ENCODE measurements at regions not wholly inside any gene's neighbourhood (a gene's known extent, or its start where the extent isn't known, plus 50 kb on each side); places are given as distances from the start of the nearest gene placed in this dataset.

DNA sequence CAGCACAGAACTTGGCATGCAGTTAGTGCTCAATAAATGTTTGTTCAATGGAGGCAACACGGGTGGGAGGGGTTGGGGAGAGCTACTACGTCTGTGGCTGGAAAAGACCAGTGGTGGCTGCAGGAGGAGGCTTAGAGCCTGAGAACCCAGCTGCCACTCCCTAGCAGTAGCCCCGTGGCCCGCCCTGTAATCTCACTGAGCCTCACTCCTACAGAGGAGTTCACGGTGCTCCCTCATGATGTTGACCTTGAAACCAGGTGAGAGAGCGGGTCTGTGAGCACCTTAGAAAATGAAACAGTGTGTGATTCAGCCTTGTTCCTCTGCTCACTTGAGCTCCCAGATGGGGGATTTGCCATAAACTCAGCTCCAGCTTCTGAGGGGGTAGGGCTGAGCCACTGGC lies 299.6 kb downstream of the NPHP4 start:
- Mint-ChIP-seq H3K36me3 (ENCODE audit: low read depth) (no peaks in the 10 kb centered on the region), H3K9me3 (no peaks in the 10 kb centered on the region), H3K4me1 (ENCODE audit: low read depth) (no peaks in the 10 kb centered on the region), H3K27ac (no peak overlapping the region), H3K27me3 (ENCODE audit: low read depth) (no peaks in the 10 kb centered on the region), H3K4me3 (no peak overlapping the region)
- DNase-seq (ENCODE audit: low spot score) = no peak

DNA sequence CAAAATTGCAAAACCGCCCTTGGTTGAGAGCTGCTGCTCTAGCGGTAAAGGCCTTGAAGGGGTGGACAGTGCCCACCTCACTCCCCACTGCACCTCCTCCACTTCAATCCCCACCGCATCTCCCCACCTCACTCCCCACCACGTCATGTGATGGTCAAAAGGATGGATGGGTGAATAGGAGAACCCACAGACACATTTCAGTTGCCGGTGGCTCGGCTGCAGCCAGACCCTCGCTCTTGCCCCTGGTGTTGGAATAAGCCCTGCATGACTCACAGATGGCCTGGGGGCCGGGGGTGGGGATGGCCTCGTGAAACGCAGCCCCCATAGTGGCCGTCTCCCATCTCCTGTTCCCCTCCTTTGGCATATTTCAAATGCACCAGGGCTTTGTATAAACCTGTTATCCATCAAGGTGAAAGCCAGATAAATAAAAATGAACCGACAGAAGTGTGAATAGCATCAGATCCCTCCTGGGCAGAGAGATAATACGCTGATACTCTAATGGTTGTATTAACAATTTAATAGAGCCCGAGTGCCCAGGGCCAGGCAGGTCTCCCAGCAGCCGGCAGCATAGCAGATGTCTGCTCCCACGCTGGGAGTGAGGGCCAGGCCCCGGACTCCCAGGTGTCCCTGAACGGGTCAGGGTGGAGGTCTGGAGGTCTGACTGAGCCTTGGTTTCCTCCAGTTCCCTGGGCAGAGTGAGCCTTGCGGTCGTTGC lies 300.3 kb downstream of the NPHP4 start:
- no peak overlapping the region for H3K4me3 Mint-ChIP-seq
- H3K36me3 Mint-ChIP-seq (ENCODE audit: low read depth) = no peaks in the 10 kb centered on the region
- no peak overlapping the region for H3K27ac Mint-ChIP-seq
- H3K9me3 Mint-ChIP-seq = no peaks in the 10 kb centered on the region
- H3K4me1 Mint-ChIP-seq (ENCODE audit: low read depth) = no peaks in the 10 kb centered on the region
- H3K27me3 Mint-ChIP-seq (ENCODE audit: low read depth) = no peaks in the 10 kb centered on the region
- DNase-seq (ENCODE audit: low spot score) = no peak

DNA sequence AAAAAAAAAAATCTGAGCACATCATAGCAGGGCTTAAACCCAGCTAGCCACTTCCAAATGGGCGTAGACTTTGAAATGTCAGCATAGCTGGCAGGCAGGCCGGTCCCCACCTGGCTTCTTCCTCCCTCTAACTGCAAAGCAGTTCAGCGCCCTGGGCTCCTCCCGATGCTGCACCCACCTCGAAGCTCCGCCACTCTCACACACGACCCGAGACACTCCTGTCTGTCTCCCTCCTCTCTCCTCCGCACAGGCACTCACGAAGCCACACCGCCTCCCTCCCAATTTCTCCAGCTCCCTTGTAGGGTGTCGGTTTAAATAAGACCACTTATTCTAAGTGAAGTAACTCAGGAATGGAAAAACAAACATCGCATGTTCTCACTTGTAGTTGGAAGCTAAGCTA lies 301.3 kb downstream of the NPHP4 start:
- Mint-ChIP-seq H3K27me3 (ENCODE audit: low read depth) (no peaks in the 10 kb centered on the region), H3K36me3 (ENCODE audit: low read depth) (no peaks in the 10 kb centered on the region), H3K4me1 (ENCODE audit: low read depth) (no peaks in the 10 kb centered on the region), H3K4me3 (no peak overlapping the region), H3K9me3 (no peaks in the 10 kb centered on the region), H3K27ac (no peak overlapping the region)
- DNase-seq (ENCODE audit: low spot score) = no peak

DNA sequence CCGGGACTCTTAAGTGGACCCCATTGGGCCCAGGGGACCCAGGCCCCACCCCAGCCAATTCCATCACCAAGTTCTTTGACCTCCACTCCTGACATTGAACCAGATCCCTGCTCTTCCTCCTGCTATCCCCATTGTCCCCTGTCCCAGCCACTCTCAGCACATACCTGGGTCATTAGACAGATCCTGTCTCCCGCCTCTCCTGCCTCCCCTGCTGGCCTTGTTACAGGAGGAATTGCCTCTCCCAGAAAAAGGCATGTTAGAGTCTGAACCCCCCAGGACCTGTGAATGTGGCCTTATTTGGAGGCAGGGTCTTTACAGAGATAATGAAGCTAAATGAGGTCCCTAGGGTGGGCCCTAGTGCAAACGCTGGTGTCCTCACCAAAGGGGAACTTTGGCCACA lies 301.9 kb downstream of the NPHP4 start:
- Mint-ChIP-seq H3K4me3 (no peak overlapping the region), H3K36me3 (ENCODE audit: low read depth) (no peaks in the 10 kb centered on the region), H3K4me1 (ENCODE audit: low read depth) (no peaks in the 10 kb centered on the region), H3K9me3 (no peaks in the 10 kb centered on the region), H3K27ac (no peak overlapping the region), H3K27me3 (ENCODE audit: low read depth) (no peaks in the 10 kb centered on the region)
- DNase-seq (ENCODE audit: low spot score) = no peak

DNA sequence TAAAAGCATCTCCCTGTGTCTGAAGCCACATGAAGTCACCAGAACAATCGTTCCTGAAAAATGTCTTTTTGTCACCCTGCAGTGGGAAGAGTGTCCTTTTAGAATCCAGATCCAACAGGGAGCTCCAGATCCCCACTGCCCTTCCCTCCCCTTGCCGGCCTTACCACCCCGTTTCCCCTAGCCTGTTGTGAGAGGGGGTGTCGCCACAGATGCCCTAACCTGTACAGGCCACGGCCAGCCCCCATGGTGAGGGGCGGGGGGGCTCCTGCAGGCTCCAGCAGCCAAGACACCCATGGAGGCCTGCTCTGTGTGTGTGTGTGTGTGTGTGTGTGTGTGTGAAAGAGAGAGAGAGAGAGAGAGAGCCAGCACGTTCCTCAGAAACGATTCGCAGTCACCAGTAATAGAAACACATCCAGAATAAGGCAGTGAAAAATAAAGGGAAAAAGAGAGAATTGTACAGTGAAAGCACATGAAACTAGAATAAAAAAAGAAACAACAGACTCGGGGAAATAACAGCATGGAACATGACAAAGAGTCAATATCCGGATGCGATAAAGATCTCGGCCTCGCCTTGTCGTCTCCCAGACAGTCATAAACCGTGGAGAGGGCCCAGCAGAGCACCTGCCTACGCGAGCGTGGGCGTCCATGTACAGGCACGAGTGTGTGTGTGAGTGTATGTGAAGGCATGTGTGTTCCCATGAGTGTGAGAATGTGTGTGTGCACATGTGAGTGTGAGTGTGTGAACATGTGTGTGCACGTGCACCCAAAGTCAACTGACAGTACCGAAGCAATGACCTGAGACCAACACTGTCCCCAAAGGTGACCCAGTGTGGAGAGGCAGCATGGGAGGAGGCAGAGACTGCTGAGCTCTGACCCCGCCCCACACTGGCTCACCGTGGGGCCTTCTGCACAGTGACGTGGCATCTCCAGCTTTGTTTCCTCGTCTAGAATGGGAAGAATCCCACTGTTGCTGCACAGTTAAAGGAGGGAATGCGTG lies 303.8 kb downstream of the NPHP4 start:
- H3K4me3 Mint-ChIP-seq = no peak overlapping the region
- no peak for DNase-seq (ENCODE audit: low spot score)
- H3K27me3 Mint-ChIP-seq (ENCODE audit: low read depth) = no peaks in the 10 kb centered on the region
- no peaks in the 10 kb centered on the region for H3K4me1 Mint-ChIP-seq (ENCODE audit: low read depth)
- H3K36me3 Mint-ChIP-seq (ENCODE audit: low read depth) = no peaks in the 10 kb centered on the region
- no peak overlapping the region for H3K27ac Mint-ChIP-seq
- H3K9me3 Mint-ChIP-seq = no peaks in the 10 kb centered on the region

DNA sequence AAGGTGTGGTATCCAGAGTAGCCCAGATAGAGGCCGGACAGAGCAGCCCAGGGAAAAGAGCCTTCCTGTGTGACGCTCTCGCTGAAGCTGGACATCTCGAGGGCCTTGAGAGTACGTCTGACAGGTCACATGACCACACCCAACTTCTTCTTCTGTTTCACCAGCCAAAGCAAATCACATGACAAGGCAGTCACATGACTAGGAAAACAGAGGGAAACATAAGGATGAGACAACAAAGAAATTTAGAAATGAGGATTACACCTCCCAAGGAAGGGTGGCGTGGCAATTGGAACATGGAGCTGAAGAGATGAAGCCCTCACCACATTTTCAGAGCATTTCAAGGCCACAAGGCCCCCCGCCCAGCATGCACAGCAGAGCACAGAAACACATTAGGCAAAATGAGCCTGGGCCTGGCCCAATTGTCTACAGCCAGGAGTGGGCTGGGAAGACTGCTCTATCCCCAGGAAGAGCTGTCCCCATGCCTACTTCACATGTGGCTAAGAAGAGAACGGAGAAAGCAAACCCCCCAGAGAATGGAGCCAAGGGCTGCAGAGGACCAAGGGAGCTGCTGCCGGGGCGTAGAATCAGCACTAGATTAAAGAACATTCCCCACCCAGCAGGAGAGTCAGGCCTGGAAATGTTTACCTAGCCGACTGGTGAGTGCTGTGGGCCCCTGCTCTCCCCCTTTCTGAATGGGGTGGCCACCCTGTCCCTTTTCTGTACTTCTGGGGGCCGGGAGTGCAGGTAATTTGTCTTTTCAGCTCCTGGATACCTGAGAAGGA lies 305.1 kb downstream of the NPHP4 start:
- no peaks in the 10 kb centered on the region for H3K9me3 Mint-ChIP-seq
- no peak for DNase-seq (ENCODE audit: low spot score)
- H3K27ac Mint-ChIP-seq = no peak overlapping the region
- no peaks in the 10 kb centered on the region for H3K4me1 Mint-ChIP-seq (ENCODE audit: low read depth)
- no peak overlapping the region for H3K4me3 Mint-ChIP-seq
- H3K27me3 Mint-ChIP-seq (ENCODE audit: low read depth) = no peaks in the 10 kb centered on the region
- no peaks in the 10 kb centered on the region for H3K36me3 Mint-ChIP-seq (ENCODE audit: low read depth)

DNA sequence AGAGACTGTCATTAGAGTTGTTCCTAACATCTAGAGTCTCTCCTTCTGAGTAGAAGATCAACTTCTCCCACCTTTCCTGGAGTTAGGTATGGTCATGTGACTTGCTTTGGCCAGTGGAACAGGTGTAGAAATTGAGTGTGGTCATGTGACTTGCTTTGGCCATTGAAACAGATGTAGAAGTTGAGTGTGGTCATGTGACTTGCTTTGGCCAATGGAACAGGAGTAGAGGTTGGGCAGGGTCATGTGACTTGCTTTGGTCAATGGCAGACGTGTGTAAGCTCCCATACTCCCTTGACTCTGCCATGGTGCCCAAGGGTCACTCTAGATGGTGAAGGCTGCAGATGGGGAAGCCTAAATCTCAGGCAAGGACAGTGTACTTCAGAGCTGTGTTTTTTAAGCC lies 306.0 kb downstream of the NPHP4 start:
- no peak overlapping the region for H3K27ac Mint-ChIP-seq
- no peaks in the 10 kb centered on the region for H3K4me1 Mint-ChIP-seq (ENCODE audit: low read depth)
- no peak overlapping the region for H3K4me3 Mint-ChIP-seq
- DNase-seq (ENCODE audit: low spot score) = no peak
- no peaks in the 10 kb centered on the region for H3K9me3 Mint-ChIP-seq
- H3K36me3 Mint-ChIP-seq (ENCODE audit: low read depth) = no peaks in the 10 kb centered on the region
- no peaks in the 10 kb centered on the region for H3K27me3 Mint-ChIP-seq (ENCODE audit: low read depth)

DNA sequence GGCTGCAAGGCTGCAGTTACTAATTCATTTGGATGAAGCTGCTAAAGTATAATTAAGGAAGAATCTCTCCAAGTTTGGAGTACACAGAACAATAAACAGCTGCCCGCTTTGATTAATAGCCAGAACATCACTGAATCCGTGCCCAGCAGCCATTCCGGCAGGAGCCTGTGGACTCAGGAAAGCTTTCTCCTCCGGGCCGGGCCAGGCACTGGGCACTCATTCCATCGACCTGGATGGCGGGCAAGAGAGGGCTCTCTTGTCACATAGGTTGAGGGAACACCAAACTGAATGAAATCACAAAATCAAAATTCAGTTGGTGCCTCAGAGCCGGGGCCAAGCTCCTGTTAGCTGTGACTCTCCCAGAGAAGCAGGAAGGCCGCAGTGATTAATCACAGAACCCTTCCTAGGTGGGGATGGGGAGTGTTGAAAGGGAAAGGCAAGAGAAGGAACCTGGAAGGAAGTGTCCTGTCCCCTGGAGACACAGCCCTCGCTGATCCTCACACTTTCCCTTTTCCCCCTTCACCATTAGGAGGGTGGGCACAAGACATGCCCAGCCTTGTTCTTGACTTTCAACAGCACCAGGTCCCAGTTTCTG lies 306.7 kb downstream of the NPHP4 start:
- DNase-seq (ENCODE audit: low spot score) = no peak
- Mint-ChIP-seq H3K36me3 (ENCODE audit: low read depth) (no peaks in the 10 kb centered on the region), H3K27ac (no peak overlapping the region), H3K4me1 (ENCODE audit: low read depth) (no peaks in the 10 kb centered on the region), H3K9me3 (no peaks in the 10 kb centered on the region), H3K4me3 (no peak overlapping the region), H3K27me3 (ENCODE audit: low read depth) (no peaks in the 10 kb centered on the region)

DNA sequence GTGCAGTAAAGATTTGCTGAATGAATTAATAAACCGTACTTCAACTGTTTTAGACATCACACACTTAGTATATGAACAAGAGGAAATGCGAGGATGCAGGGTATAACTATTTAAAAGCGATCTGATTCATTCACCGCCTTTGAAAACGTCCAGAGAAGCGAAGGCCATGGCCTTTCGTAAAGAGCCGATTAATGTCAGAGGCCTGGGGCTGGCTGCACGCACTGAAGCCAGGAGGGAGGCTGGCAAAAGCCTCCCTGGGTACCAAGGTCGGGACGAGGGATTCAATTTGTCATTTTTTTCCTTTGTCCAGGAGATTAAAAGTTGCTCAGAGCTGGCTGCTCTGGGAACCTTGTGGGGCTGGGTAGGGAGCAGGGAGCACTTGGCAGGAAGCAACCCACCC lies 307.4 kb downstream of the NPHP4 start:
- H3K4me3 Mint-ChIP-seq = no peak overlapping the region
- H3K36me3 Mint-ChIP-seq (ENCODE audit: low read depth) = no peaks in the 10 kb centered on the region
- H3K27ac Mint-ChIP-seq = no peak overlapping the region
- DNase-seq (ENCODE audit: low spot score) = no peak
- no peaks in the 10 kb centered on the region for H3K4me1 Mint-ChIP-seq (ENCODE audit: low read depth)
- no peaks in the 10 kb centered on the region for H3K27me3 Mint-ChIP-seq (ENCODE audit: low read depth)
- no peaks in the 10 kb centered on the region for H3K9me3 Mint-ChIP-seq

DNA sequence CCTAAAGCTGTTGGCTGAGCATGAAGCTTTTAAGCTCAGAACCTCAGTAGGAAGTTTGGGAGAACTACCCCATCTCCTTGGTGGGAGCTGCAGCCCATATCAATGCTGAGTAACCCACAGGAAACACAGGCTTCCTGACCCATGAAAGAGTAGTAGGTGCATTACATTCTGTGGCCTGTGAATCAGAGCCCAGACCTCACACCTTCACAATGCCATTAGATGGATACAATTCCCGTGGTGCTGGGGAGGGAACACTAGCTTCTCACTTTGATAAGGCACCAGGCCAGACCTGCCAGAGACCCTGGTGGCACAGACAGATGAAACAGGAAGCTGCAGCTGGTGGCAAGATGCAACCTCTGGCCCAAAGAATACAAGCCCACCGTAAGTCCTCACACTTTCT lies 308.8 kb downstream of the NPHP4 start:
- no peaks in the 10 kb centered on the region for H3K36me3 Mint-ChIP-seq (ENCODE audit: low read depth)
- DNase-seq (ENCODE audit: low spot score) = no peak
- no peaks in the 10 kb centered on the region for H3K27me3 Mint-ChIP-seq (ENCODE audit: low read depth)
- H3K4me1 Mint-ChIP-seq (ENCODE audit: low read depth) = no peaks in the 10 kb centered on the region
- H3K9me3 Mint-ChIP-seq = no peaks in the 10 kb centered on the region
- no peak overlapping the region for H3K27ac Mint-ChIP-seq
- H3K4me3 Mint-ChIP-seq = no peak overlapping the region

DNA sequence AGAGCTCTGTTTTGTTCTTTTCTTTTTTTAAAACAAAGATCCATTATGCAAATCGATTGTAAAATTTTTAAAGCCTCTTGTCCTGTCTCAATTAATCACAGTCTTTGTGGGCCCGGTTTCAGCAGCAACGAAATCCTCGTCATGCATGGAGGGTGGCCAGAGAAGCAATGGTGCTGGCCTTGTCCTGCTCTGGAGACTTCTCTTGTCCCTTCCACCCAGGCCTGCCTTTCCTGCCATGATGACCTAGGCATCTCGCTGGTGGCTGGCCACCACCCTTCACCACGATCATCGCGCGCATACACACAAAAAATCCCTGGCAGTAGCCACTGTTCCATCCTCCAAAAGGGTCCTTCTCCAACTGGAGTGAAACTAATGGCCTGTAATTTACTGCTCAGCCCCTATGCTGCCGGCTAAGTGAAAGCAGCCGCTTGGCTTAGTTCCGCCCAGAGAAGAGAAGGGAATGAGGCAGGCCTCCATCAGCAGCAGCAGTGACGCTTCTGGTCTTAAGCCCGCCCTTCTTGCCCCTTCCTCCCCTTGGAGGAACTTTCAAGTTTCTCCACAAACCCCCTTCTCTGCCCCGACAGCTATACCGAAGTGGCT lies 309.5 kb downstream of the NPHP4 start:
- Mint-ChIP-seq H3K36me3 (ENCODE audit: low read depth) (no peaks in the 10 kb centered on the region), H3K27me3 (ENCODE audit: low read depth) (no peaks in the 10 kb centered on the region), H3K9me3 (no peaks in the 10 kb centered on the region), H3K4me3 (no peak overlapping the region), H3K4me1 (ENCODE audit: low read depth) (no peaks in the 10 kb centered on the region), H3K27ac (no peak overlapping the region)
- no peak for DNase-seq (ENCODE audit: low spot score)

DNA sequence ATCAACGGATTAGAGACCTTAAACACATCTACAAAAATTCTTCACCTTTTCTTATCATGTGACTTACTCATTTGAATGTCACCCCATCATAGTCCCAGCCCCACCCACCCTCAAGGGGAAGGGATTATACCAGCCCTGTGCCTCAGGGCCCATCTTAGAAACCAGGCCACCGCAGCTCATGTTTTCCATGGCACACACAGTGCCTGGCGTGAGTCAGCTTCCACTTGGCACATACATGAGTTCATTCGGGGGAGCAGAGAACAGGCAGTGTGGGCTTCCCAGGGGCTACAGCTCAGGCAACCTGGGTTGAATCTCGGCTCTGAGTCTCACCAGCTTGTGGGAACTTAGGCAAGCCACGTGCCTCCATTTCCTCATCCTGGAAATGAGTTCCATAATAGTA lies 310.6 kb downstream of the NPHP4 start:
- no peak for DNase-seq (ENCODE audit: low spot score)
- H3K4me3 Mint-ChIP-seq = no peak overlapping the region
- H3K27me3 Mint-ChIP-seq (ENCODE audit: low read depth) = no peaks in the 10 kb centered on the region
- no peak overlapping the region for H3K27ac Mint-ChIP-seq
- H3K36me3 Mint-ChIP-seq (ENCODE audit: low read depth) = no peaks in the 10 kb centered on the region
- no peaks in the 10 kb centered on the region for H3K9me3 Mint-ChIP-seq
- H3K4me1 Mint-ChIP-seq (ENCODE audit: low read depth) = no peaks in the 10 kb centered on the region

DNA sequence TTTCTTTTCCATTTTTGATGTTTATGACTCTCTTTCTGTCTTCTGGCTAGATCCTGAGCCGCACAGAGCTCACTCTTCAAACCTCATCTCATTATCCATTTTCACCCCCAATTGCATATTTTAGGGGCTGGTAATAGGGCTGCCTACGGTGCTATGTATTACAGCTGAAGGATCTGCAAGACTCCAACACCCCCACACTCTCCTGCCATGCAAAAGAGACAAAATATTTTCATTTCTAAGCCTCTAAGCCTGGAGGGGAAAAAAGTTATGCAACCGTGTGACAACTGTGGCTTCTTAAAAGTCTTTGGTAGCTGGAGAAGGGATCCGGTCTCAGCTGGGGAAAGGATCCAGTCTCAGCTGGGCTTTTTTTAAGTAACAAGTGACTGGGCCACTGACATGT lies 311.6 kb downstream of the NPHP4 start:
- H3K27ac Mint-ChIP-seq = no peak overlapping the region
- peaks cover 4% of the 10 kb centered on the region for H3K9me3 Mint-ChIP-seq
- no peaks in the 10 kb centered on the region for H3K4me1 Mint-ChIP-seq (ENCODE audit: low read depth)
- no peaks in the 10 kb centered on the region for H3K36me3 Mint-ChIP-seq (ENCODE audit: low read depth)
- peaks cover 2% of the 10 kb centered on the region for H3K27me3 Mint-ChIP-seq (ENCODE audit: low read depth)
- no peak for DNase-seq (ENCODE audit: low spot score)
- no peak overlapping the region for H3K4me3 Mint-ChIP-seq

All from T-helper 2 cell treated with Interferon-gamma antibody and Interleukin-4, amounts not matched to agents 5 μg/mL and 100 μg/mL, for 36 hours (primary cell).